ENCODE measurements at regions not wholly inside any gene's neighbourhood (a gene's known extent, or its start where the extent isn't known, plus 50 kb on each side); places are given as distances from the start of the nearest gene placed in this dataset.

- no peak for ATAC-seq
These were observed 248.4 kb downstream of the MYLK4 start for GRCh38 chr6:2502096-2502997.

GRCh38 chr6:2497922-2498623, 252.6 kb downstream of the MYLK4 start:
- no peak for ATAC-seq

GRCh38 chr6:2496291-2496690, 250.9 kb upstream of the GMDS start:
- no peak for ATAC-seq

- ATAC-seq: no peak
These were observed 247.5 kb upstream of the GMDS start for GRCh38 chr6:2492686-2493523.

GRCh38 chr6:2491137-2491536, 245.7 kb upstream of the GMDS start:
- ATAC-seq: no peak

- no peak for ATAC-seq
These were observed 243.2 kb upstream of the GMDS start for GRCh38 chr6:2488578-2488977.

GRCh38 chr6:2485116-2485515, 239.7 kb upstream of the GMDS start:
- ATAC-seq: no peak

- ATAC-seq: no peak
These were observed 237.4 kb upstream of the GMDS start for GRCh38 chr6:2482773-2483172.

GRCh38 chr6:2481307-2481706, 235.9 kb upstream of the GMDS start:
- no peak for ATAC-seq

GRCh38 chr6:2480267-2480966, 235.0 kb upstream of the GMDS start:
- no peak for ATAC-seq

GRCh38 chr6:2478200-2478599, 232.8 kb upstream of the GMDS start:
- ATAC-seq: no peak

- no peak for ATAC-seq
These were observed 232.3 kb upstream of the GMDS start for GRCh38 chr6:2477666-2478065.

GRCh38 chr6:2477250-2477649, 231.8 kb upstream of the GMDS start:
- no peak for ATAC-seq

GRCh38 chr6:2476376-2476775, 231.0 kb upstream of the GMDS start:
- ATAC-seq: no peak

- no peak for ATAC-seq
These were observed 226.1 kb upstream of the GMDS start for GRCh38 chr6:2471472-2471871.

GRCh38 chr6:2469428-2469827, 224.0 kb upstream of the GMDS start:
- ATAC-seq: no peak

GRCh38 chr6:2468601-2468955, 223.2 kb upstream of the GMDS start:
- ATAC-seq: no peak

GRCh38 chr6:2467929-2468600, 222.7 kb upstream of the GMDS start:
- no peak for ATAC-seq

- ATAC-seq: no peak
These were observed 219.9 kb upstream of the GMDS start for GRCh38 chr6:2465336-2465735.

GRCh38 chr6:2464641-2465040, 219.2 kb upstream of the GMDS start:
- ATAC-seq: no peak

- ATAC-seq: no peak
These were observed 217.4 kb upstream of the GMDS start for GRCh38 chr6:2462831-2463230.

- ATAC-seq: no peak
These were observed 214.9 kb upstream of the GMDS start for GRCh38 chr6:2460216-2460745.

Measured in activated CD4-positive, CD25-positive, alpha-beta regulatory T cell treated with anti-CD3 and anti-CD28 coated beads, Interleukin-2, amount 50 U/mL, for 24 hours (primary cell).